Colonic mucosa (tissue), 4 donors: ENCODE measurements at regions not wholly inside any gene's neighbourhood (a gene's known extent, or its start where the extent isn't known, plus 50 kb on each side); places are given as distances from the start of the nearest gene placed in this dataset.

Source experiments
- DNase-seq: peaks from one replicate; pipeline ENCODE4 v3.0.0-alpha.2; 2020
- H3K27ac ChIP-seq: fragments of 200-600 bp; one replicate; pipeline ENCODE4 v1.8.0; 2021
- H3K27me3 ChIP-seq: fragments of 200-600 bp; one replicate; pipeline ENCODE4 v1.8.0; 2021
- H3K36me3 ChIP-seq: fragments of 200-600 bp; one replicate; pipeline ENCODE4 v1.8.0; 2021
- H3K4me1 ChIP-seq: fragments of 200-600 bp; one replicate; pipeline ENCODE4 v1.8.0; 2021; ENCODE audit warnings: mild to moderate bottlenecking
- H3K4me3 ChIP-seq: fragments of 200-600 bp; one replicate; pipeline ENCODE4 v1.8.0; 2021
- H3K9ac ChIP-seq, 2 donors: one replicate each; pipeline ENCODE4 v1.7.0; 2013; ENCODE audit warnings: control low read depth in 2 of 2, low read depth in 2 of 2, low read length in 2 of 2
- H3K9me3 ChIP-seq: fragments of 200-600 bp; one replicate; pipeline ENCODE4 v1.8.0; 2021
- intact Hi-C: fragments of 100-400 bp; cut with DNase I; formaldehyde crosslinking; loops from one replicate; pipeline ENCODE4 v1.14.1; 2022
- TF ChIP-seq, protein P1 (sequence below): fragments of 200-600 bp; IDR thresholded peaks from one replicate; pipeline ENCODE4 v1.8.0; 2022; ENCODE audit warnings: antibody characterized with exemption, mild to moderate bottlenecking
- donor health status: healthy.
- donor health status: DM: no; HTN: no; CAD: no.
- donor health status: DM: no; HTN: no; CAD: no.

DNA sequence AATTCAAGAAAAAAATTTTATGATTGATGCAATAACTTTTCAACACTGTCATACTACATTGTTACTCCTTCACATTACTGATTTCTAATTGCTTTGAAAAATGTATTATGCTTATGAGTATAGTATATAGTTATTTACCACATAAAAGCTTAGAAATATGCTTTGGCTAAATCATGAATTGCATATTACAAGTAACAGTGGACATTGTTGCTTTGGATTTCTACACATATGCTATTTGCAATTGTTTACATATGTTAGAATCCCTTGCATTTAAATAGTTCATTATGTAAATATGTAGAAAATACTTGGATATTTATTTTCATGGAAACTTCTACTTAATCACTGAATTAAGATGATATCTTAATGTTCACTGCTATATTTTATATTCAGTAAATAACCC, 577.5 kb downstream of the QKI start:
- Histone ChIP-seq H3K9me3 (no peaks in the 10 kb centered on the region), H3K4me3 (no peak overlapping the region), H3K27ac (no peak overlapping the region), H3K4me1 (no peaks in the 10 kb centered on the region), H3K36me3 (no peaks in the 10 kb centered on the region), H3K27me3 (no peaks in the 10 kb centered on the region), H3K9ac (no peak overlapping the region)
- TF ChIP-seq, protein P1, sequence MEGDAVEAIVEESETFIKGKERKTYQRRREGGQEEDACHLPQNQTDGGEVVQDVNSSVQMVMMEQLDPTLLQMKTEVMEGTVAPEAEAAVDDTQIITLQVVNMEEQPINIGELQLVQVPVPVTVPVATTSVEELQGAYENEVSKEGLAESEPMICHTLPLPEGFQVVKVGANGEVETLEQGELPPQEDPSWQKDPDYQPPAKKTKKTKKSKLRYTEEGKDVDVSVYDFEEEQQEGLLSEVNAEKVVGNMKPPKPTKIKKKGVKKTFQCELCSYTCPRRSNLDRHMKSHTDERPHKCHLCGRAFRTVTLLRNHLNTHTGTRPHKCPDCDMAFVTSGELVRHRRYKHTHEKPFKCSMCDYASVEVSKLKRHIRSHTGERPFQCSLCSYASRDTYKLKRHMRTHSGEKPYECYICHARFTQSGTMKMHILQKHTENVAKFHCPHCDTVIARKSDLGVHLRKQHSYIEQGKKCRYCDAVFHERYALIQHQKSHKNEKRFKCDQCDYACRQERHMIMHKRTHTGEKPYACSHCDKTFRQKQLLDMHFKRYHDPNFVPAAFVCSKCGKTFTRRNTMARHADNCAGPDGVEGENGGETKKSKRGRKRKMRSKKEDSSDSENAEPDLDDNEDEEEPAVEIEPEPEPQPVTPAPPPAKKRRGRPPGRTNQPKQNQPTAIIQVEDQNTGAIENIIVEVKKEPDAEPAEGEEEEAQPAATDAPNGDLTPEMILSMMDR: no peak
- DNase-seq: no peak
- intact Hi-C loops: no loop called here

DNA sequence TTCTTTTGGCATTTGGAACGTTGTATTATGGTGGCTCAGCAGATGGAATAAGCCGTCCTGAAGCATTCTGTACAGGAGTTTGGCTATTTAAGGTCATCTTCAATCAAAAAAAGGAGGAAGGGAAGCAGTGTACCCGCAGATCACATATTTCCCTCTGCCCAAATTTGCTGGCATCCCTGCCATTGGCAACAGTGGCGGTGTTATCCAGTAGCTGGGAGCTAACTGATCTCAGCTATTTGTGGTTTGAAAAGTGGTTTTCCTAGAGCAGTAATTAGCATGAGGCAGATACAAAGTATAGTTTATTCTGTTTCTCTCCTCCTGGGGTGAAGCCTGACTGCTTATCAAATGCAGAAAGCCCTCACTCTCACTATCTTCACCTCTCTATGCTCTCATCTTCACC, 576.8 kb downstream of the QKI start:
- Histone ChIP-seq H3K9ac (no peak overlapping the region), H3K9me3 (no peaks in the 10 kb centered on the region), H3K4me1 (no peaks in the 10 kb centered on the region), H3K4me3 (no peak overlapping the region), H3K27me3 (no peaks in the 10 kb centered on the region), H3K36me3 (no peaks in the 10 kb centered on the region), H3K27ac (no peak overlapping the region)
- intact Hi-C loops: no loop called here
- TF ChIP-seq, protein P1: no peak
- no peak for DNase-seq

DNA sequence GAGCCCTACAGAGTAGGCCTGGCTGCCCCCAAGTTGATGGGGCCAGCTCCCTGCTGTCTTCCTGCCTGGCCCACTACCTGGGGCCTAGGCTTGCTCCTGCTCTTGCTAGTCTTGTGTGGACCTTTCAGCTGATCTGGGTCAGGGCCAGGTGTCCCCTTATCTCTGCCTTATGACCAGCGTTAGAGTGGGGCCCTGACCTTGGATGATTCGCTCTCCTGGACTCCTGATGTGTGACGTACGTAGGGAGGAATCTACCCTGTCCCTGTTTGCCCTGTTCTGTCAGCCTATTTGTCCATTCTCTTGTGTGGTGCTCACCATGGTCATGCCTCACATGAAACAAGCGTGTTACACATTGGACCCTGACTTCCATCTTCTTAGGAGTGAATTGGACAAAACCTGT, 571.8 kb downstream of the QKI start:
- TF ChIP-seq, protein P1: no peak
- H3K27ac ChIP-seq: no peak overlapping the region
- H3K4me1 ChIP-seq: no peaks in the 10 kb centered on the region
- intact Hi-C loops: no loop called here
- no peak overlapping the region for H3K9ac ChIP-seq
- no peaks in the 10 kb centered on the region for H3K27me3 ChIP-seq
- no peaks in the 10 kb centered on the region for H3K9me3 ChIP-seq
- no peak for DNase-seq
- no peak overlapping the region for H3K4me3 ChIP-seq
- no peaks in the 10 kb centered on the region for H3K36me3 ChIP-seq

DNA sequence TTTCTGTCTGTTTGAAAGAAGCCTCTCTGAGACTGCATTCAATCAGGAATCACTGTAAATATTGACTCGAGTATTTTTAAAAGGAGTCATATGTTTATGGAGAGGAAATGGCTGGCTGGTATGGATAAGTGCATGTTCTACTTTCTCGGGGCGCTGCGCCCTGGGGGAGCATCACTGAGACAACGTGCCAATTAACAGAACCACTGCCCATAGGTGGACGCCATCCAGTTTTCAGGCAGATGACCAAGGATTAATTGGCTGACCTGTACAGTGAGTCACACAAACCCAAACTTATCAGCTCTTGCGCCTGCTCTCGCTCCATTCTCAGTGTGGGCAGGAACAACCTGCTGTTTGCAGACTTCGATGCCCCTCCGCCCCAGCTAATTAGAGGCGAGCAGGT, 571.2 kb downstream of the QKI start:
- no peak for DNase-seq
- Histone ChIP-seq H3K4me1 (no peaks in the 10 kb centered on the region), H3K4me3 (no peak overlapping the region), H3K9ac (no peak overlapping the region), H3K36me3 (no peaks in the 10 kb centered on the region), H3K9me3 (no peaks in the 10 kb centered on the region), H3K27ac (no peak overlapping the region), H3K27me3 (no peaks in the 10 kb centered on the region)
- TF ChIP-seq, protein P1: no peak
- intact Hi-C loops: no loop called here

DNA sequence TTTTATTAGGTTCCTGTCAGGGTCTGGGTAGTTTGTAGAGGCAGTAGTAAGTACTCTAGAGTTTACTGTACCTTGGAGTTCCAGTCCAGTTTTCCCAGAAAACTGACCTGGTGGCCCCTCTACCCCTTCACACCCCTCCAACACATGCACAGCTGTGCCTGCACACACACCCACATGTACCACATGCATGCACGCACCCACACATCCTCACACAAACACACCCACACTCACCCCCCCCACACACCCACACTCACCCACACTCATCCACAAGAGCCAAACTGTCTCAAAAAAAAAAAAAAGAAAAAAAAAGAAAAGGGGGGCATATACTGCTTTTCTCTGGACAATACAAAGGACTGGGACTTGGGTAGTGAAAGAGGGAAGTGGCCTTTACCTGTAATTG, 570.5 kb downstream of the QKI start:
- no peak overlapping the region for H3K9ac ChIP-seq
- no peaks in the 10 kb centered on the region for H3K27me3 ChIP-seq
- no peaks in the 10 kb centered on the region for H3K36me3 ChIP-seq
- no peak overlapping the region for H3K27ac ChIP-seq
- no peak for DNase-seq
- intact Hi-C loops: no loop called here
- TF ChIP-seq, protein P1: no peak
- no peak overlapping the region for H3K4me3 ChIP-seq
- no peaks in the 10 kb centered on the region for H3K9me3 ChIP-seq
- H3K4me1 ChIP-seq: no peaks in the 10 kb centered on the region
